OCI-LY1 (cell line): ENCODE measurements at regions not wholly inside any gene's neighbourhood (a gene's known extent, or its start where the extent isn't known, plus 50 kb on each side); places are given as distances from the start of the nearest gene placed in this dataset.

Experiments used
- EZH2 ChIP-seq: fragments of 200-600 bp; sonication (generic), shearing (Covaris generic); IDR thresholded peaks from 2 replicates; pipeline ENCODE4 v1.8.0; 2017; ENCODE audit warnings: borderline replicate concordance, mixed run types, mild to moderate bottlenecking, antibody characterized with exemption, low read length, moderate library complexity, mixed read lengths
- TF ChIP-seq, protein P1 (sequence below): fragments of 200-600 bp; sonication (generic), shearing (Covaris generic); IDR thresholded peaks from 2 replicates; pipeline ENCODE4 v1.5.1; 2017; ENCODE audit warnings: mild to moderate bottlenecking, antibody characterized with exemption, low read length, moderate library complexity, mixed read lengths

DNA sequence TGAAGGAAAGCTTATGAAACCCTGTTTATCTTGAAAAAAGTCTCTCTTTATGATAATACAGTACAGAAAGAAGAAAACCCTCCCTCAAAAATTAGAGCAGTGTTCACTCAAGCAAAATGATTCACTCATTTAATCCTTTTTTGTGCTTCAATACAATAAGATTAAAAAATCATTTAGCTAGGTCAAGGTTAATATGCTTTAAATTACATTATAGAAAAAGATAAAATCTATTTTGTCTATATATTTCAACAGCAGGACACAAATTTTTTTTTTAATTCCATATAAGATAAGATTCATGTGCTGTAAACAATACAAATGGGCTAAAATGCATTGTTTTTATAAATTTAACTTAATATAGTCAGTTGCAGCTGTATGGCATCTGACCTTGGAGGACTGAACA is 176.9 kb downstream of the KCNE4 start:
- TF ChIP-seq, protein P1, sequence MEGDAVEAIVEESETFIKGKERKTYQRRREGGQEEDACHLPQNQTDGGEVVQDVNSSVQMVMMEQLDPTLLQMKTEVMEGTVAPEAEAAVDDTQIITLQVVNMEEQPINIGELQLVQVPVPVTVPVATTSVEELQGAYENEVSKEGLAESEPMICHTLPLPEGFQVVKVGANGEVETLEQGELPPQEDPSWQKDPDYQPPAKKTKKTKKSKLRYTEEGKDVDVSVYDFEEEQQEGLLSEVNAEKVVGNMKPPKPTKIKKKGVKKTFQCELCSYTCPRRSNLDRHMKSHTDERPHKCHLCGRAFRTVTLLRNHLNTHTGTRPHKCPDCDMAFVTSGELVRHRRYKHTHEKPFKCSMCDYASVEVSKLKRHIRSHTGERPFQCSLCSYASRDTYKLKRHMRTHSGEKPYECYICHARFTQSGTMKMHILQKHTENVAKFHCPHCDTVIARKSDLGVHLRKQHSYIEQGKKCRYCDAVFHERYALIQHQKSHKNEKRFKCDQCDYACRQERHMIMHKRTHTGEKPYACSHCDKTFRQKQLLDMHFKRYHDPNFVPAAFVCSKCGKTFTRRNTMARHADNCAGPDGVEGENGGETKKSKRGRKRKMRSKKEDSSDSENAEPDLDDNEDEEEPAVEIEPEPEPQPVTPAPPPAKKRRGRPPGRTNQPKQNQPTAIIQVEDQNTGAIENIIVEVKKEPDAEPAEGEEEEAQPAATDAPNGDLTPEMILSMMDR = no peak
- no peak for TF ChIP-seq EZH2
